Muscle layer of duodenum (tissue), 2 donors: ENCODE measurements at regions not wholly inside any gene's neighbourhood (a gene's known extent, or its start where the extent isn't known, plus 50 kb on each side); places are given as distances from the start of the nearest gene placed in this dataset.
A peak's percentile ranks its signal among the peaks of the same experiment; 100 is the strongest.

ENCODE experiments used
- H3K27ac ChIP-seq: one replicate; pipeline ENCODE4 v1.7.0; 2013; ENCODE audit warnings: mild to moderate bottlenecking, low read length
- H3K27me3 ChIP-seq: one replicate; pipeline ENCODE4 v1.7.0; 2013; ENCODE audit warnings: low read depth, mild to moderate bottlenecking, control low read depth, low read length
- H3K36me3 ChIP-seq, 2 donors: one replicate each; pipeline ENCODE4 v1.7.0; 2013; ENCODE audit warnings: low read length in 2 of 2, control low read depth in 1 of 2, mild to moderate bottlenecking in 1 of 2; ENCODE audit not compliant: insufficient read depth in 2 of 2, control insufficient read depth in 1 of 2
- H3K4me1 ChIP-seq, 2 donors: one replicate each; pipeline ENCODE4 v1.7.0; 2013; ENCODE audit warnings: low read length in 2 of 2, mild to moderate bottlenecking in 2 of 2, control low read depth in 1 of 2, moderate library complexity in 1 of 2; ENCODE audit not compliant: insufficient read depth in 2 of 2, control insufficient read depth in 1 of 2
- H3K4me3 ChIP-seq, 2 donors: one replicate each; pipeline ENCODE4 v1.7.0; 2013; ENCODE audit warnings: low read length in 2 of 2, low read depth in 1 of 2, mild to moderate bottlenecking in 1 of 2
- H3K9me3 ChIP-seq, 2 donors: one replicate each; pipeline ENCODE4 v1.7.0; 2013; ENCODE audit warnings: low read length in 2 of 2, control low read depth in 1 of 2, mild to moderate bottlenecking in 1 of 2; ENCODE audit not compliant: control insufficient read depth in 1 of 2
- donor health status: healthy.

DNA sequence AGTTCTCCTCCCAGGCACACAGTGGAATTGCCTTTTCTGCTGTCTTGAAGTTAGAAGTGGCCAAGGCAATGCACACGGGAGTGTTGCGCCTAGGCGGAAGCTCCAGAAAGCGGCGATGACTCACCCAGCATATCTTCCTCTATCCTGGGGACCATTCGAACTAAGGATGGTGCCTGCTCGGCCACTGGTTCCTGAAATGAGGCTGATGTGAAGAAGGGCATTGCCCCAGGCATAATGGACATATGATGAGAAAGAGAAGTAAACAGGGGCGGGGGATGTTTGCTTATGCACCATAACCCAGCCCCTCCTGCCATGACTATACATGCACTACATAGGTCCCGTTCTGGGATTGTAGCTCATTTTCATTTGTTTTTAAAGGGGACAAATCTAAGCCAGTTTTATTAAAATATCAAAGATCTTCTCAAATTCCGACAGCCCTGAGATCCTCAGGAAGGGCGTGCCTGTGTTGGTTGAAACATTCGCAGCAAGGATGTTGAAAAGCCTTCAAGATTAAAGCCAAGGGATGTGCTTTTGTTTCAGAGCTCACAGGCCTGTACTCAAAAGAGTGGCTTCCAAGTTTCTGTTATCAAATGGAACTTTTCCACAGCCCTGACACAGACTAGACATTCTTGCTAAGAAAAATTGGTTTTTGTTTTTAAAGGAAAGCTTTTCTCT lies 218.5 kb downstream of the LY86 start:
- no peaks in the 10 kb centered on the region for H3K36me3 ChIP-seq
- H3K4me3 ChIP-seq: no peak overlapping the region
- no peaks in the 10 kb centered on the region for H3K4me1 ChIP-seq
- H3K27ac ChIP-seq: no peak overlapping the region
- H3K9me3 ChIP-seq: no peaks in the 10 kb centered on the region
- no peaks in the 10 kb centered on the region for H3K27me3 ChIP-seq

DNA sequence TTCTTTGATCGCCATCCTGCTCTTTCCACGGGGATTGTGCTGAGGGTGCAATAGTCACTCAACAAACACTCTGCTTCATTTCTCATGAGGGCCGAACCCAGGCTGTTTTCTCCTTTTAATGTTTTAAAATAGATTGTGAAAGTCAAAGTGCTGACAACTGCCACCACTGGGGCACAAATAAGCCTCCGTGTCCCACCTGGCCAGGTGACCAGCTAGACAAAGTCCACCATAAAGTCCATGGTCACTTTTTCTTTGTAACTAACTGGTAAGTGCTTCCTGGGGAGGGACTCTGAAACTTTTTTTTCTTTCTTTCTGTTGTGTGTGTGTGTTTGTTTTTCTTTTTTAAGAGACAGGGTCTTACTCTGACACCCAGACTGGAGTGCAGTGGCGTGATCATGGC lies 219.8 kb downstream of the LY86 start:
- Histone ChIP-seq H3K36me3 (no peaks in the 10 kb centered on the region), H3K9me3 (no peaks in the 10 kb centered on the region), H3K27me3 (no peaks in the 10 kb centered on the region), H3K27ac (no peak overlapping the region), H3K4me3 (no peak overlapping the region), H3K4me1 (no peaks in the 10 kb centered on the region)

DNA sequence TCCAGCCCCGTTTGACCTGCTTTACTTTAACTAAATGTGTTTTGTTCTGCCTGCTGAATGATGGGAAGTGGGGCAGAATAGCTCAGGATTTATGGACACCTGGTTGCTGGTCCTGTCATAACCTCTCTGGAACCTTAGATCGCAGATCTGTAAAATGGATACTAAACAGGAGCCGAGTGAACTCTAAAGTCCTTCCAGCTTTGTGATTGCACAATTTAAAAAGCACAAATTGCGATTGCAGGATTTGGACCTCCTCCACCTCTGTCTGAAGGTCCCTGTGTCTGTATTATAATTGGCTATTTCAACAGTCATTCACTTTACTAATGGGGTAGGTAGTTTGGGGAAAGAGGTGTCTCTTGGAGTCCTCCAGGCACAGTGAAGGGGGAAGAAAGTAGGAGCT lies 220.4 kb downstream of the LY86 start:
- Histone ChIP-seq H3K9me3 (no peaks in the 10 kb centered on the region), H3K27ac (no peak overlapping the region), H3K4me1 (no peaks in the 10 kb centered on the region), H3K27me3 (no peaks in the 10 kb centered on the region), H3K36me3 (no peaks in the 10 kb centered on the region), H3K4me3 (no peak overlapping the region)

DNA sequence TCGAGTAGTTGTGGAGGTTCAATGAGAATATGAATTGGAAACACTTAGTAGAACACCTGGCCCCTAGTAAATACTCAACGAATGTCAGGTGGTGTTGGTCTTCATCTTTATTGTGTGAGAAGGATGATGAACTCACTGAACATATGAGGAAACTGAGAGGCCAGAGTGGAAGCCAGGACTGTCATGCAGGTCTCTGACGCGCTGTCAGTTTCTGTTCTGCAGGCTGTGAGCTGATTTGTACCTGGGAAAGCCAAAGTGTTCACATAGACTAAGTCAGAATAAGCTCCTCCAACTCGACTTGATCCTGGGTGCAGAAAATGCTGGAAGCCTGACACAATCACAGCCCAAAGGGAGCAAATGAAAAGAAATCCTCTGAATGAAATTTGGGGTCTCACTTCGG lies 222.2 kb downstream of the LY86 start:
- Histone ChIP-seq H3K27me3 (no peaks in the 10 kb centered on the region), H3K27ac (peak overlapping the region; percentile 35), H3K4me1 (no peaks in the 10 kb centered on the region), H3K4me3 (peak overlapping the region; percentile 10 to 43), H3K9me3 (no peaks in the 10 kb centered on the region), H3K36me3 (no peaks in the 10 kb centered on the region)

DNA sequence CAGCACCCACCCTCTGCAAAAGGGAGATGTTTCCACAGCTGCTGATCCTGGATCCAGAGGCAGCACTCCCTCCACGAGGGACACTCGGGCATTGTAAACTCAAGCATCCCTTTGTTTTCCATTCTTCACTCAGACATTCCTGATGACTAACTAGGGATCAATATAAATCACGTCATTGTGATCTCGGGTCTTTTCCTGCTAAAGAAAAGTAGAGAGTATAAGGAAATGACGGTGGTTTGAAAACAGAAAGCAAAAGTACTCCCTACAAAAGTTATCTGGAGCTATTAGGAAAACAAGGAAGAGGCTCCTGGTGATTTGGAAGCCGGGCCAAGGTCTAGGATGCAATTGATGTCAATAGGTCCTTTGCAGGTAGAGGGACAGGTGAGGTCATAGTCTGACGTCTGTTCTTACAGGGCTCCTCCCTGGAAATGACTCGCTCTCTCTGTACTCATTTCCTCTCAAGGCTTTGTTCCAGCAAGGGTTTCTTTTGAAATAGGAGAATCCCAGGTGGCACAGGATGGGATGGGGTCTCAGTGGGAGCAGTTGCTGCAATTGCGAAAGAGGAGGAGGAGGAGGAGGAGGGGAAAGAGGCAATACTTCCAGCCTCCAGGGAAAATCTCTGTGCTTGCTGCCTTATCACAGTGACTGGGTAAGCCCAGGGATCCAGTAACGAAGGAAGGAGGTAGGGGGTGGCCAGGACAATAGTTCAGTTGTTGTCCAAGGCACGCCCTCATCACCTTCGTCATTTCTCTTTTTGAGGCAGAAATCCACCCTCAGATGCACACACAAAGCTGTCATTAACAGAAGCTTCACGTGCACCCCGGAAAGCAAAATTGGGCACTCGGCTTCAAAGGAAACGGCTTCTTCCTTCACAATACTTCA lies 222.8 kb downstream of the LY86 start:
- peak overlapping the region; percentile 10 to 43 for H3K4me3 ChIP-seq
- H3K4me1 ChIP-seq: no peaks in the 10 kb centered on the region
- H3K27me3 ChIP-seq: no peaks in the 10 kb centered on the region
- peak overlapping the region; percentile 79 for H3K27ac ChIP-seq
- no peaks in the 10 kb centered on the region for H3K36me3 ChIP-seq
- H3K9me3 ChIP-seq: no peaks in the 10 kb centered on the region

DNA sequence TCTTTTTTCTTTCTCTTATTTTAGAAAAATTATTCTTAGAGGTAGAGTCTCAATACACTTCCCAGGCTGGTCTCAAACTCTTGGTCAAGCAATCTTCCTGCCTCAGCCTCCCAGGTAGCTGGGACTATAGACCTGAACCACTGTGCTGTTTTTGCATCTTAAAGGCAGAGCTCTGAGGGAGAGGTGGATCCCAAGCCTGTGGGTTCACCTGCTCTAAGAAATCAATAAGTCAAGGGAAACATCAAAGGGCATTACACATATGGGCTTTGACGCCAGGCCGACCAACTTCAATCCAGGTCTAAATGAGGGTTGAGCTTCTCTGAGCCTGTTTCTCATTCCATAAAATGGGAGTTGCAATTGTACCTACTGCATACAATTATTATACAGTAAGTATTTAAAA lies 223.9 kb downstream of the LY86 start:
- no peaks in the 10 kb centered on the region for H3K4me1 ChIP-seq
- H3K27ac ChIP-seq: no peak overlapping the region

DNA sequence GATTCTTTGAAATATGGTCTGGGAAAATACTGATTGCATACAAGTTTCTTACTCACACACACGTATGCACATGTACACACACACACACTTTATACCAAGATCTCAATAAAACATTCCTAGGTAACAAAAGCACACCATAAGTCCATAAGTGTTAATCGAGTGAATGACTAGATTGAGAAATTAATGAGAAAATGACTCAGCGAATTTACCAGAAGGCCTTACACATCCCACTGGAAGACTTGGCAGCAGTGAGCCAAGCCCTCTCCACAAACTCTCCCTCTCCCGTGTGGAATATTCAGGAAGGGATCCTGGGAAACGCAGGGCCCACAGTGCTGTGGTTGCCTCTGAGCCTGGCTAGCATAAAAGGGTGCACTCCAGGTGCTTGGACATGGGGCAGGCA lies 227.2 kb downstream of the LY86 start:
- Histone ChIP-seq H3K27ac (no peak overlapping the region), H3K4me1 (no peaks in the 10 kb centered on the region), H3K4me3 (no peak overlapping the region)

More for the DNA sequence above, 223.9 kb downstream of the LY86 start:
- Histone ChIP-seq H3K9me3 (no peaks in the 10 kb centered on the region), H3K4me3 (no peak overlapping the region), H3K36me3 (no peaks in the 10 kb centered on the region), H3K27me3 (no peaks in the 10 kb centered on the region)

DNA sequence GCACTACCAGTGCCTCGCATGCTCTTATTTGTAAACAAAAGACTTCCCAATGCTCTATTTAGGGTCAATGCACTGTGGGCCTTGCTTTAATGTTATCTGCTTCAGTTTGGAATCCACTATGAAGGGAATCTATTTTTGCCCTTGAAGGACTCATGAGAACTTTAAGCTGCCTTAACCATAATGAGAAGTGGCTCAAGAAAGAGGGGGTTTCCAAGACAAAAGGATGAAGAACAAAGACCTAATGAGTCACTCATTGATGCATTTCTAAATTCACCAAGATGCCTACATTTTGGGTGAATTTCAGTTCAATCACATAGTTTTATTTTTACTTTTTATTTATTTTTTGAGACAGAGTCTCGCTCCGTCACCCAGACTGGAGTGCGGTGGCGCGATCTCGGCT lies 228.2 kb downstream of the LY86 start:
- Histone ChIP-seq H3K4me1 (no peaks in the 10 kb centered on the region), H3K36me3 (no peaks in the 10 kb centered on the region), H3K9me3 (no peaks in the 10 kb centered on the region), H3K27ac (no peak overlapping the region), H3K4me3 (no peak overlapping the region), H3K27me3 (no peaks in the 10 kb centered on the region)

More for the DNA sequence above, 227.2 kb downstream of the LY86 start:
- Histone ChIP-seq H3K36me3 (no peaks in the 10 kb centered on the region), H3K27me3 (no peaks in the 10 kb centered on the region), H3K9me3 (no peaks in the 10 kb centered on the region)

DNA sequence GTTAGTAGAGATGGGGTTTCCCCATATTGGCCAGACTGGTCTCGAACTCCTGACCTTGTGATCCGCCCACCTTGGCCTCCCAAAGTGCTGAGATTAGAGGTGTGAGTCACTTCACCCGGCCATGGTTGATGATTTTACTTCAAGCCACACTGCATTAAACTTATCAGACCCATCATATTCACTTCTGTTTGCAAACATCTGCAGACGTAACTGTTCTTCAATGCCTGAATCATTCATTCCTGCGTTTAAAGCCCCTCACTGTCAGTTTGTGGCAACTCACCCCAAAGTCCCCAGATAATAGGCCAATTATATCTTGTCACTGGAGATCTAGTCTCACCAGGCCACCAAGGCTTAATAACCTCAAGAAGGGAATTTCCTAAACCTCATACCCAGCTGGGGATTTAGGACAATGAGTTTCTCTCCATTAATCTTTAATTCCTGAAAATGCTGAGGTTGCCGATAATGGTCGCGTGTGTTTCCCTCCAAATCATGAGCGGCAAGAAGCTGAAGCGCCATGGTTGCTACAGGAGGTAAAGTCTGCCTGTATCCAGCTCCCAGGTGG lies 229.6 kb downstream of the LY86 start:
- Histone ChIP-seq H3K36me3 (no peaks in the 10 kb centered on the region), H3K27me3 (no peaks in the 10 kb centered on the region), H3K4me3 (no peak overlapping the region), H3K27ac (no peak overlapping the region), H3K4me1 (no peaks in the 10 kb centered on the region), H3K9me3 (no peaks in the 10 kb centered on the region)

DNA sequence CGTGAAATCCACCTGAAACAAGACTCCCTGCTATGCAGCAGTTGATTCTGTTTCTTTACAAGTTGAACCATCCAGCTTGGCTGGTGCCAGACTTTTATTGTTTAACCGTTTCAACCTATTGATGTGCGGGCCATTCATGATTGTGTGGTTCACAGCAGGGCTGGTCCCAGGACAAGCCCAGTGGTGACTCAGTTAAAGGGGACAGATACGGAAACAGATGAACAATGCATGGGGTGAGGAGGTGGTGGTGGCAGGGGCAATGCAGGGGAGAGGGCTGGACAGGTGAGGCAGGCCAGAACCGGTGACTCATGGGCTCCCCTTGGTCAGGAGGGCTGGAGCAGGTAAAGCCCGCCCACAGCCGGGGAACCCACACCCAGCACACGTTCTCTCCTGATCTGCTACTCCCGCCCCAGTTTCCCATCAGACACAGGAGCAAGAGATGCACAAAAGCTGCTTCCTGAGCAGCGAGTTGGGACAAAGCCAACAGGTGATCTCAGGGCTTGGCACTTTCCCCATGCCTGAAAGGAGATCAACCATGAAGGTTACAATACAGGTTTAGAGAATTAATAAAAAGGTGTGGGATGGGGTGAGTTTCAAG lies 232.2 kb downstream of the LY86 start:
- peak overlapping the region; percentile 6 for H3K27ac ChIP-seq
- H3K9me3 ChIP-seq: no peaks in the 10 kb centered on the region

DNA sequence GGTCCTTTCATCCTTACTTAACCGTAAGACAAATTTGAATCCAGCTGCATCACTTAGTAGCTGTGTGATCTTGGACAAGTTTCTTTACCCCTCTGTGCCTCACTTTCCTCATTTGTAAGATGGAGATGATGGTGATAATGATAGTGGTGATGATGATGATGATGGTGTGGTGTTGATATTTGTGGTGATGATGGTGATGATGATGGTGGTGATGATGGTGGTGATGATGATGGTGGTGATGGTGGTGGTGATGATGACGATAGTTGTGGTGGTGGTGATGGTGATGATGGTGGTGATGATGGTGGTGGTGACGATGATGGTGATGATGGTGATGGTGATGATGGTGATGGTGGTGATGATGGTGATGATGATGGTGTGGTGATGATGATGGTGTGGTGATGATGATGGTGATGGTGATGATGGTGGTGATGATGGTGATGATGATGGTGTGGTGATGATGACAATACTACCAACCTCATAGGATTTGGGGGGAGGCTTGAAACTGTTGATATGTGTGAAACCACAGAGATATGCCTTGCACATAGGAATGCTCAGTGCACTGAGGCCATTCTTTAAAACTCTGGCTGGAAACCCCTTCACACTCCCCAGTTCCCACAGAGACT lies 233.2 kb downstream of the LY86 start:
- Histone ChIP-seq H3K27ac (no peak overlapping the region), H3K4me1 (peaks cover under 1 to 7% of the 10 kb centered on the region in 2 donors), H3K27me3 (no peaks in the 10 kb centered on the region), H3K9me3 (no peaks in the 10 kb centered on the region), H3K36me3 (no peaks in the 10 kb centered on the region), H3K4me3 (no peak overlapping the region)

More for the DNA sequence above, 232.2 kb downstream of the LY86 start:
- Histone ChIP-seq H3K27me3 (no peaks in the 10 kb centered on the region), H3K36me3 (no peaks in the 10 kb centered on the region), H3K4me3 (no peak overlapping the region), H3K4me1 (no peaks in the 10 kb centered on the region)
